A549 (cell line): ENCODE measurements at regions not wholly inside any gene's neighbourhood (a gene's known extent, or its start where the extent isn't known, plus 50 kb on each side); places are given as distances from the start of the nearest gene placed in this dataset.

Experiments used
- ATAC-seq, 2 experiments: fragments of 200-7000 bp in 1 of 2; fragments of >200 bp in 1 of 2; cut with Nextera tagmentation in 1 of 2; cut with Tn5 transposase in 1 of 2; 3 replicates each; pipeline versions ENCODE4 v1.8.0 to v1.9.1; 2018 to 2020; ENCODE audit warnings: mild to moderate bottlenecking in 1 of 2, moderate library complexity in 1 of 2
- CTCF ChIA-PET: fragments of 300-600 bp; sonication (Branson Sonifier 250); formaldehyde crosslinking; extraction: SDS; loops from one replicate; lab custom pipeline; 2021; ENCODE audit warnings: antibody characterized with exemption, inconsistent platforms; lab: Yijun Ruan, JAX
- POLR2A ChIA-PET: fragments of 350-600 bp; formaldehyde crosslinking; extraction: SDS; loops from one replicate; lab custom pipeline; 2021; ENCODE audit warnings: antibody characterized with exemption, inconsistent platforms; lab: Yijun Ruan, JAX
- DNase-seq, 2 experiments: peaks; one replicate each; pipeline versions ENCODE4 v3.0.0 to v3.0.0-alpha.2; 2011 to 2016; ENCODE audit warnings: low read depth in 1 of 2, low spot score in 1 of 2
- FAIRE-seq: peaks from 2 replicates; lab custom pipeline; 2011; peaks lifted over from hg19 to GRCh38; lab: Jason Lieb, UNC
- H3K27ac ChIP-seq, 2 experiments: fragments of >200 bp; sonication (Bioruptor Twin); formaldehyde crosslinking; 3 replicates each; pipeline ENCODE4 v1.5.1; 2016 to 2017
- H3K4me1 ChIP-seq: fragments of >200 bp; sonication (Bioruptor Twin); formaldehyde crosslinking; 3 replicates; pipeline ENCODE4 v1.6.1; 2016
- H3K4me2 ChIP-seq: fragments of >200 bp; sonication (Bioruptor Twin); formaldehyde crosslinking; 3 replicates; pipeline ENCODE4 v1.6.1; 2016
- H3K4me3 ChIP-seq: fragments of >200 bp; sonication (Bioruptor Twin); formaldehyde crosslinking; 3 replicates; pipeline ENCODE4 v1.5.1; 2016
- H3K9me3 ChIP-seq: fragments of >200 bp; sonication (Bioruptor Twin); formaldehyde crosslinking; 3 replicates; pipeline ENCODE4 v1.6.1; 2016
- ATOH8 ChIP-seq: fragments of 250-450 bp; sonication (Bioruptor Pico); IDR thresholded peaks from 2 replicates; pipeline ENCODE4 v1.5.0; 2020; ENCODE audit warnings: low read depth, mild to moderate bottlenecking, moderate library complexity
- BHLHE40 ChIP-seq: IDR thresholded peaks from 2 replicates; pipeline ENCODE4 v1.6.1; 2012; ENCODE audit warnings: low read depth, low read length, inconsistent platforms
- CHD2 ChIP-seq: fragments of 150-350 bp; IDR thresholded peaks from 2 replicates; pipeline ENCODE4 v1.6.1; 2014; ENCODE audit warnings: low read length; ENCODE audit not compliant: partially characterized antibody
- HDAC2 ChIP-seq: fragments of 200-600 bp; sonication (generic); IDR thresholded peaks from 2 replicates; pipeline ENCODE4 v1.6.1; 2016
- HOXA7 ChIP-seq: fragments of 250-450 bp; sonication (Bioruptor Pico); IDR thresholded peaks from 2 replicates; pipeline ENCODE4 v1.5.0; 2020; ENCODE audit warnings: mild to moderate bottlenecking, moderate library complexity
- HOXB13 ChIP-seq: fragments of 250-450 bp; sonication (Bioruptor Pico); IDR thresholded peaks from 2 replicates; pipeline ENCODE4 v1.5.0; 2020; ENCODE audit warnings: low read depth, mild to moderate bottlenecking, moderate library complexity
- JUN ChIP-seq, 2 experiments: fragments of >200 bp; sonication (Bioruptor Twin); formaldehyde crosslinking; IDR thresholded peaks; 2 replicates in 1 of 2; 3 replicates in 1 of 2; pipeline ENCODE4 v1.6.1; 2016 to 2017
- JUNB ChIP-seq: fragments of >200 bp; sonication (Bioruptor Twin); formaldehyde crosslinking; IDR thresholded peaks from 2 replicates; pipeline ENCODE4 v1.6.1; 2016
- KDM1A ChIP-seq: fragments of 200-600 bp; sonication (generic); IDR thresholded peaks from 2 replicates; pipeline ENCODE4 v1.6.1; 2016; ENCODE audit warnings: low read depth, mild to moderate bottlenecking
- MYC ChIP-seq: IDR thresholded peaks from 2 replicates; pipeline ENCODE4 v1.6.1; 2012; ENCODE audit warnings: mild to moderate bottlenecking, inconsistent platforms, low read length, improper control_type of control experiment, borderline replicate concordance
- NFE2L2 ChIP-seq: fragments of 150-350 bp; conservative IDR thresholded peaks from 2 replicates; pipeline ENCODE4 v1.6.1; 2014; ENCODE audit warnings: low read length
- POLR2AphosphoS2 ChIP-seq: conservative IDR thresholded peaks from 2 replicates; pipeline ENCODE4 v1.6.1; 2012; ENCODE audit warnings: low read length, improper control_type of control experiment, inconsistent platforms
- RARB ChIP-seq: fragments of 250-450 bp; sonication (Bioruptor Pico); IDR thresholded peaks from 2 replicates; pipeline ENCODE4 v1.8.0; 2021; ENCODE audit warnings: mild to moderate bottlenecking, moderate library complexity
- RNF2 ChIP-seq: fragments of 200-600 bp; sonication (generic); IDR thresholded peaks from 2 replicates; pipeline ENCODE4 v1.6.1; 2016; ENCODE audit warnings: low read depth, mild to moderate bottlenecking, antibody characterized with exemption, moderate library complexity, borderline replicate concordance
- USF2 ChIP-seq: fragments of 450-650 bp; IDR thresholded peaks from 2 replicates; pipeline ENCODE4 v1.6.1; 2014; ENCODE audit warnings: antibody characterized with exemption
- ZC3H11A ChIP-seq: fragments of 450-650 bp; IDR thresholded peaks from 2 replicates; pipeline ENCODE4 v1.6.1; 2014; ENCODE audit warnings: antibody characterized with exemption, mild to moderate bottlenecking
- ZSCAN20 ChIP-seq: fragments of 250-450 bp; sonication (Bioruptor Pico); IDR thresholded peaks from 2 replicates; pipeline ENCODE4 v1.8.0; 2022; ENCODE audit warnings: mild to moderate bottlenecking, moderate library complexity
- WGBS: methylation state at CpG from one replicate; pipeline ENCODE4 v1.1.6; 2017; ENCODE audit errors: missing lambda C conversion rate; 5-methylcytosine and 5-hydroxymethylcytosine counted together
- TF ChIP-seq, protein P1 (sequence below): IDR thresholded peaks from 2 replicates; pipeline ENCODE4 v1.6.1; 2012; ENCODE audit warnings: low read depth, borderline replicate concordance
- TF ChIP-seq, protein P2 (sequence below): fragments of >200 bp; sonication (Bioruptor Twin); formaldehyde crosslinking; IDR thresholded peaks from 3 replicates; pipeline ENCODE4 v1.6.1; 2016
- TF ChIP-seq, protein P3 (sequence below): fragments of >200 bp; sonication (Bioruptor Twin); formaldehyde crosslinking; IDR thresholded peaks from 2 replicates; pipeline ENCODE4 v1.6.1; 2016
- TF ChIP-seq, protein P4 (sequence below): fragments of 200-600 bp; sonication (generic); IDR thresholded peaks from 2 replicates; pipeline ENCODE4 v1.6.1; 2016; ENCODE audit warnings: antibody characterized with exemption, mild to moderate bottlenecking, moderate library complexity
- TF ChIP-seq, protein P5 (sequence below): IDR thresholded peaks from 2 replicates; pipeline ENCODE4 v1.6.1; 2012

- POLR2A ChIA-PET, result no interaction called here
- ATAC-seq, result no peak
- no peak for TF ChIP-seq USF2
- TF ChIP-seq, protein P1, sequence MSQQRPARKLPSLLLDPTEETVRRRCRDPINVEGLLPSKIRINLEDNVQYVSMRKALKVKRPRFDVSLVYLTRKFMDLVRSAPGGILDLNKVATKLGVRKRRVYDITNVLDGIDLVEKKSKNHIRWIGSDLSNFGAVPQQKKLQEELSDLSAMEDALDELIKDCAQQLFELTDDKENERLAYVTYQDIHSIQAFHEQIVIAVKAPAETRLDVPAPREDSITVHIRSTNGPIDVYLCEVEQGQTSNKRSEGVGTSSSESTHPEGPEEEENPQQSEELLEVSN, result no peak
- TF ChIP-seq ZSCAN20 (CRISPR knock-in tag), result no peak
- TF ChIP-seq CHD2, result no peak
- no peak for TF ChIP-seq RARB (CRISPR knock-in tag)
- TF ChIP-seq KDM1A, result no peak
- TF ChIP-seq ATOH8 (CRISPR knock-in tag), result no peak
- TF ChIP-seq, protein P2, sequence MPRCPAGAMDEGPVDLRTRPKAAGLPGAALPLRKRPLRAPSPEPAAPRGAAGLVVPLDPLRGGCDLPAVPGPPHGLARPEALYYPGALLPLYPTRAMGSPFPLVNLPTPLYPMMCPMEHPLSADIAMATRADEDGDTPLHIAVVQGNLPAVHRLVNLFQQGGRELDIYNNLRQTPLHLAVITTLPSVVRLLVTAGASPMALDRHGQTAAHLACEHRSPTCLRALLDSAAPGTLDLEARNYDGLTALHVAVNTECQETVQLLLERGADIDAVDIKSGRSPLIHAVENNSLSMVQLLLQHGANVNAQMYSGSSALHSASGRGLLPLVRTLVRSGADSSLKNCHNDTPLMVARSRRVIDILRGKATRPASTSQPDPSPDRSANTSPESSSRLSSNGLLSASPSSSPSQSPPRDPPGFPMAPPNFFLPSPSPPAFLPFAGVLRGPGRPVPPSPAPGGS, result no peak
- TF ChIP-seq, protein P3, sequence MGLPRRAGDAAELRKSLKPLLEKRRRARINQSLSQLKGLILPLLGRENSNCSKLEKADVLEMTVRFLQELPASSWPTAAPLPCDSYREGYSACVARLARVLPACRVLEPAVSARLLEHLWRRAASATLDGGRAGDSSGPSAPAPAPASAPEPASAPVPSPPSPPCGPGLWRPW, result no peak
- TF ChIP-seq, all 56 proteins: peak for 0
- Histone ChIP-seq H3K4me3 (no peak overlapping the region), H3K4me2 (no peak overlapping the region), H3K9me3 (no peaks in the 10 kb centered on the region), H3K4me1 (no peaks in the 10 kb centered on the region), H3K27ac (no peak overlapping the region)
- WGBS, result 22% methylated on average over 2 of the region's 2 CpGs
- CTCF ChIA-PET, result no interaction called here
- no peak for DNase-seq
- no peak for FAIRE-seq
These were observed 402.3 kb upstream of the SLITRK6 start for GRCh38 chr13:86201477-86201876.

- H3K4me1 ChIP-seq, result no peaks in the 10 kb centered on the region
- TF ChIP-seq ZC3H11A (no peak), HDAC2 (no peak), POLR2AphosphoS2 (no peak)
- TF ChIP-seq, protein P4, sequence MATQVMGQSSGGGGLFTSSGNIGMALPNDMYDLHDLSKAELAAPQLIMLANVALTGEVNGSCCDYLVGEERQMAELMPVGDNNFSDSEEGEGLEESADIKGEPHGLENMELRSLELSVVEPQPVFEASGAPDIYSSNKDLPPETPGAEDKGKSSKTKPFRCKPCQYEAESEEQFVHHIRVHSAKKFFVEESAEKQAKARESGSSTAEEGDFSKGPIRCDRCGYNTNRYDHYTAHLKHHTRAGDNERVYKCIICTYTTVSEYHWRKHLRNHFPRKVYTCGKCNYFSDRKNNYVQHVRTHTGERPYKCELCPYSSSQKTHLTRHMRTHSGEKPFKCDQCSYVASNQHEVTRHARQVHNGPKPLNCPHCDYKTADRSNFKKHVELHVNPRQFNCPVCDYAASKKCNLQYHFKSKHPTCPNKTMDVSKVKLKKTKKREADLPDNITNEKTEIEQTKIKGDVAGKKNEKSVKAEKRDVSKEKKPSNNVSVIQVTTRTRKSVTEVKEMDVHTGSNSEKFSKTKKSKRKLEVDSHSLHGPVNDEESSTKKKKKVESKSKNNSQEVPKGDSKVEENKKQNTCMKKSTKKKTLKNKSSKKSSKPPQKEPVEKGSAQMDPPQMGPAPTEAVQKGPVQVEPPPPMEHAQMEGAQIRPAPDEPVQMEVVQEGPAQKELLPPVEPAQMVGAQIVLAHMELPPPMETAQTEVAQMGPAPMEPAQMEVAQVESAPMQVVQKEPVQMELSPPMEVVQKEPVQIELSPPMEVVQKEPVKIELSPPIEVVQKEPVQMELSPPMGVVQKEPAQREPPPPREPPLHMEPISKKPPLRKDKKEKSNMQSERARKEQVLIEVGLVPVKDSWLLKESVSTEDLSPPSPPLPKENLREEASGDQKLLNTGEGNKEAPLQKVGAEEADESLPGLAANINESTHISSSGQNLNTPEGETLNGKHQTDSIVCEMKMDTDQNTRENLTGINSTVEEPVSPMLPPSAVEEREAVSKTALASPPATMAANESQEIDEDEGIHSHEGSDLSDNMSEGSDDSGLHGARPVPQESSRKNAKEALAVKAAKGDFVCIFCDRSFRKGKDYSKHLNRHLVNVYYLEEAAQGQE, result peak; percentile 63
- TF ChIP-seq, all 56 proteins: peak for 1
- DNase-seq (no peak), FAIRE-seq (no peak), ATAC-seq (no peak)
- POLR2A ChIA-PET, result no interaction called here
- CTCF ChIA-PET, result no interaction called here
- WGBS, result 0% methylated on average over 1 of the region's 1 CpG
- no peak overlapping the region for H3K4me2 ChIP-seq
- H3K27ac ChIP-seq, result no peak overlapping the region
- no peak overlapping the region for H3K4me3 ChIP-seq
- H3K9me3 ChIP-seq, result no peaks in the 10 kb centered on the region
These were observed 394.1 kb upstream of the SLITRK6 start for GRCh38 chr13:86193281-86193680.

DNA sequence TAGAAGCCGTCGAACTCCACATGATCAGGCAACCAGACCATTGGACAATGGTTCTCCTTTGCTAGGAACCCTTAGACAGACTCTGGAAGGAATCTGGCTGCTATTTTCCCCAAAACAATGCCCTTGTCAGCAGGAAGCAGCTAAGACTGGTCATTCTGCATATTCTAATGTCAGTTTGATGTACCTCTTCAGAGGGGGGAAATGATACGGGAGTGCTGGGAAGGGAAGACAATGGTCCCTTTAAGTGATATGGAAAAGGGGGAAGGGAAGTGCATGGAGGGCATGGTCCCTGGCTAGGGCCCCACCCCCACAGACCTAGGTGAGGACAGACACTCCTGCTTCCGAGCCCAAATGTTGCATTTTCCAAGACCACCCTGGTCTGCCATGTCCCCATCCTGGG lies 389.0 kb upstream of the SLITRK6 start:
- no peak overlapping the region for H3K4me2 ChIP-seq
- no peak overlapping the region for H3K4me3 ChIP-seq
- DNase-seq (no peak), ATAC-seq (no peak), FAIRE-seq (no peak)
- TF ChIP-seq BHLHE40 (no peak), HOXB13 (CRISPR knock-in tag) (no peak), POLR2AphosphoS2 (no peak), ATOH8 (CRISPR knock-in tag) (no peak), RNF2 (no peak), MYC (no peak), NFE2L2 (no peak), ZSCAN20 (CRISPR knock-in tag) (no peak), HOXA7 (no peak), JUN (IDR thresholded peaks at IDR 0.05) (no peak), JUNB (no peak)
- TF ChIP-seq, protein P5, sequence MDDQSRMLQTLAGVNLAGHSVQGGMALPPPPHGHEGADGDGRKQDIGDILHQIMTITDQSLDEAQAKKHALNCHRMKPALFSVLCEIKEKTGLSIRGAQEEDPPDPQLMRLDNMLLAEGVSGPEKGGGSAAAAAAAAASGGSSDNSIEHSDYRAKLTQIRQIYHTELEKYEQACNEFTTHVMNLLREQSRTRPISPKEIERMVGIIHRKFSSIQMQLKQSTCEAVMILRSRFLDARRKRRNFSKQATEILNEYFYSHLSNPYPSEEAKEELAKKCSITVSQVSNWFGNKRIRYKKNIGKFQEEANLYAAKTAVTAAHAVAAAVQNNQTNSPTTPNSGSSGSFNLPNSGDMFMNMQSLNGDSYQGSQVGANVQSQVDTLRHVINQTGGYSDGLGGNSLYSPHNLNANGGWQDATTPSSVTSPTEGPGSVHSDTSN, result no peak
- TF ChIP-seq, protein P3, result no peak
- ChIA-PET POLR2A (no interaction called here), CTCF (no interaction called here)
- H3K9me3 ChIP-seq, result no peaks in the 10 kb centered on the region
- H3K4me1 ChIP-seq, result no peaks in the 10 kb centered on the region
- H3K27ac ChIP-seq, result no peak overlapping the region
- WGBS, result 70% methylated on average over 4 of the region's 4 CpGs
